Vagina (tissue), 2 donors: ENCODE measurements at regions not wholly inside any gene's neighbourhood (a gene's known extent, or its start where the extent isn't known, plus 50 kb on each side); places are given as distances from the start of the nearest gene placed in this dataset.

Experiments
- DNase-seq, 2 donors: peaks; one replicate each; pipeline ENCODE4 v3.0.0-alpha.2; 2017; ENCODE audit errors: extremely low spot score in 2 of 2
- H3K27ac ChIP-seq: fragments of 200-600 bp; sonication (generic); one replicate; pipeline ENCODE4 v1.5.1; 2019
- H3K27me3 ChIP-seq: fragments of 200-600 bp; sonication (generic); one replicate; pipeline ENCODE4 v1.5.1; 2019
- H3K36me3 ChIP-seq, 2 donors: fragments of 200-600 bp; sonication (generic); one replicate each; pipeline ENCODE4 v1.5.1; 2017 to 2019
- H3K4me1 ChIP-seq: fragments of 200-600 bp; sonication (generic); one replicate; pipeline ENCODE4 v1.5.1; 2019
- H3K4me3 ChIP-seq, 2 donors: fragments of 200-600 bp; sonication (generic); 1 replicate in 1 of 2; 2 replicates in 1 of 2; pipeline ENCODE4 v1.5.1; 2016 to 2019
- H3K9me3 ChIP-seq: fragments of 200-600 bp; sonication (generic); one replicate; pipeline ENCODE4 v1.5.1; 2019
- POLR2A ChIP-seq, 2 donors: fragments of 450-650 bp; IDR thresholded peaks; one replicate each; pipeline ENCODE4 v1.6.1; 2017; ENCODE audit warnings: antibody characterized with exemption in 2 of 2, mild to moderate bottlenecking in 2 of 2, moderate library complexity in 2 of 2
- POLR2AphosphoS5 ChIP-seq, 2 donors: sonication (generic); formaldehyde crosslinking; IDR thresholded peaks; one replicate each; pipeline ENCODE4 v1.9.0; 2017; ENCODE audit warnings: antibody characterized with exemption in 2 of 2, mild to moderate bottlenecking in 2 of 2, low read depth in 1 of 2; ENCODE audit not compliant: insufficient read depth in 1 of 2
- intact Hi-C: fragments of 100-400 bp; cut with DNase I; formaldehyde crosslinking; loops from one replicate; pipeline ENCODE4 v1.15.1; 2023
- TF ChIP-seq, protein P1 (sequence below), 3 experiments: fragments of 450-650 bp in 2 of 3; fragments of 200-600 bp in 1 of 3; sonication (generic) in 1 of 3; IDR thresholded peaks; one replicate each; pipeline ENCODE4 v1.5.1; 2017 to 2019; ENCODE audit warnings: antibody characterized with exemption in 3 of 3, mild to moderate bottlenecking in 2 of 3, moderate library complexity in 2 of 3

DNA sequence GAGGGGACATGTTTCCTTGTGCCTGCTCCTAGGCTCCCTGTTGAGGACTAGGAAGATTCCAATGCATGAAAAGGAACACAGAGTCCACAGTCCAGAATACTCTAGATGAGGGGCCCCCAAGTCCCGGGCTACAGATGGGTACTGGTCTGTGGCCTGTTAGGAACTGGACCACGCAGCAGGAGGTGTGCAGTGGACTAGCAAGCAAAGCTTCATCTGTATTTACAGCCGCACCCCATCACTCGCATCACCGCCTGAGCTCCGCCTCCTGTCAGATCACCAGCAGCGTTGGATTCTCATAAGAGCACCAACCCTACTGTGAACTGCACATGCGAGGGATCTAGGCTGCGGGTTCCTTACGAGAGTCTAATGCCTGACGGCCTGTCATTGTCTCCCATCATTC, 233.0 kb upstream of the MKLN1 start:
- no peak for DNase-seq
- intact Hi-C loops = no loop called here
- H3K36me3 ChIP-seq = peaks cover 0 to 11% of the 10 kb centered on the region in 2 donors
- H3K27ac ChIP-seq = no peak overlapping the region
- H3K9me3 ChIP-seq = no peaks in the 10 kb centered on the region
- H3K27me3 ChIP-seq = no peaks in the 10 kb centered on the region
- no peak for TF ChIP-seq POLR2A (IDR thresholded peaks at IDR 0.05)
- TF ChIP-seq POLR2AphosphoS5 (IDR thresholded peaks at IDR 0.05; ENCODE audit: insufficient read depth in 1 of 2, low read depth in 1 of 2) = no peak
- TF ChIP-seq, protein P1, sequence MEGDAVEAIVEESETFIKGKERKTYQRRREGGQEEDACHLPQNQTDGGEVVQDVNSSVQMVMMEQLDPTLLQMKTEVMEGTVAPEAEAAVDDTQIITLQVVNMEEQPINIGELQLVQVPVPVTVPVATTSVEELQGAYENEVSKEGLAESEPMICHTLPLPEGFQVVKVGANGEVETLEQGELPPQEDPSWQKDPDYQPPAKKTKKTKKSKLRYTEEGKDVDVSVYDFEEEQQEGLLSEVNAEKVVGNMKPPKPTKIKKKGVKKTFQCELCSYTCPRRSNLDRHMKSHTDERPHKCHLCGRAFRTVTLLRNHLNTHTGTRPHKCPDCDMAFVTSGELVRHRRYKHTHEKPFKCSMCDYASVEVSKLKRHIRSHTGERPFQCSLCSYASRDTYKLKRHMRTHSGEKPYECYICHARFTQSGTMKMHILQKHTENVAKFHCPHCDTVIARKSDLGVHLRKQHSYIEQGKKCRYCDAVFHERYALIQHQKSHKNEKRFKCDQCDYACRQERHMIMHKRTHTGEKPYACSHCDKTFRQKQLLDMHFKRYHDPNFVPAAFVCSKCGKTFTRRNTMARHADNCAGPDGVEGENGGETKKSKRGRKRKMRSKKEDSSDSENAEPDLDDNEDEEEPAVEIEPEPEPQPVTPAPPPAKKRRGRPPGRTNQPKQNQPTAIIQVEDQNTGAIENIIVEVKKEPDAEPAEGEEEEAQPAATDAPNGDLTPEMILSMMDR (IDR thresholded peaks at IDR 0.05) = no peak
- H3K4me3 ChIP-seq = no peak overlapping the region
- peaks cover 95% of the 10 kb centered on the region for H3K4me1 ChIP-seq

DNA sequence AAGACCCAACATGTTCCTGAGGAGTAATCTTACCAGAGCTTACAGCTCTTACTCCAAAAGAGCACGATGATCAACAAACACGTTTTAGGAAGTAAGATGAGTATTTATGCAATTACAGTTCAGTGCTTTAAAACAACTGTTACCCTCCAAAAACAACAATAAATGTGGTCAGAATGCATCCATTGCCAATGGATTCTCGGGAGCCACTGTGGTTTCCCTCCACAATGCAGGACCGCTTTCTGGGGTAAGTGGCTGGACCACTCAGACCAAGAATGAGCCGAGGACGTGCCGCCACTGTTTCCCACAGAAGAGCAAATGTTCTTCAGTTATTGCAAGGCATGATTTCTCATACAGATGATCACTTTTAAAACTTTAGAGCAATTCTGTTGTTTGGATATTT, 232.3 kb upstream of the MKLN1 start:
- Histone ChIP-seq H3K27ac (no peak overlapping the region), H3K36me3 (peaks cover 0 to 11% of the 10 kb centered on the region in 2 donors), H3K27me3 (no peaks in the 10 kb centered on the region), H3K4me1 (peaks cover 95% of the 10 kb centered on the region), H3K4me3 (no peak overlapping the region), H3K9me3 (no peaks in the 10 kb centered on the region)
- TF ChIP-seq, protein P1 (IDR thresholded peaks at IDR 0.05) = no peak
- TF ChIP-seq POLR2A (IDR thresholded peaks at IDR 0.05) (no peak), POLR2AphosphoS5 (IDR thresholded peaks at IDR 0.05; ENCODE audit: insufficient read depth in 1 of 2, low read depth in 1 of 2) (no peak)
- DNase-seq = no peak
- intact Hi-C loops = no loop called here

DNA sequence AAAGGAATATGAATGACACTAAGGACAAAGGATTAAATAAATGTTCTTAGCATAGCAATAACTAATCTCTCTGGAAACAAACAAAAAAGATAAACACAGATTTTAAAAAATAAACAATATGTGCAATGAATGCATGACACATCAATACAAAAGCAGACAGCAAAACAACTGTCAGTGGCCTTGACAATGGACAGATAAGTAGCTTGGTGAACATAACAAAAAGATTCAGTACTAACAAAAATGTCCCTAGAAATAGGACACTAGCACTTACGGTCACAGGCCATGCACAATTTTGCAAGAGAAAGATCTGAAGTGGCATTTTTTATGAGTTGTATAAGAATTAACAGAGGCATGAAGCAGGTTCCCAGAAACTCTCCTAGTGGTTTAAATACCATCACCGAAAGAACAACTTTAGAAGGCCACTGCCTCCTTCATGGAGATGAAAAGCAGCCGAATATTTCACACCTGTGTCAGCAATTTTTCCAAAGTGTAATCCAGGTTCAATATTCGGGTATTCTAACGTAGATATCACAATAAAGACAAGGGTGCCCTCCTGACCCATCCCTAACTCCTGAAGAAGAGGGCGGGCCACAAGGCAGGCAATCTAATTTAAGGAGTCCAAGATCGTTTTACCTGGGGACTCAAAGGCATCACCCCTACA, 231.3 kb upstream of the MKLN1 start:
- TF ChIP-seq POLR2AphosphoS5 (IDR thresholded peaks at IDR 0.05; ENCODE audit: insufficient read depth in 1 of 2, low read depth in 1 of 2) = no peak
- TF ChIP-seq, protein P1 (IDR thresholded peaks at IDR 0.05) = no peak
- intact Hi-C loops = no loop called here
- no peak overlapping the region for H3K4me3 ChIP-seq
- no peaks in the 10 kb centered on the region for H3K9me3 ChIP-seq
- H3K27ac ChIP-seq = no peak overlapping the region
- H3K4me1 ChIP-seq = peaks cover 95% of the 10 kb centered on the region
- no peak for DNase-seq
- no peaks in the 10 kb centered on the region for H3K27me3 ChIP-seq
- peaks cover 0 to 11% of the 10 kb centered on the region in 2 donors for H3K36me3 ChIP-seq

DNA sequence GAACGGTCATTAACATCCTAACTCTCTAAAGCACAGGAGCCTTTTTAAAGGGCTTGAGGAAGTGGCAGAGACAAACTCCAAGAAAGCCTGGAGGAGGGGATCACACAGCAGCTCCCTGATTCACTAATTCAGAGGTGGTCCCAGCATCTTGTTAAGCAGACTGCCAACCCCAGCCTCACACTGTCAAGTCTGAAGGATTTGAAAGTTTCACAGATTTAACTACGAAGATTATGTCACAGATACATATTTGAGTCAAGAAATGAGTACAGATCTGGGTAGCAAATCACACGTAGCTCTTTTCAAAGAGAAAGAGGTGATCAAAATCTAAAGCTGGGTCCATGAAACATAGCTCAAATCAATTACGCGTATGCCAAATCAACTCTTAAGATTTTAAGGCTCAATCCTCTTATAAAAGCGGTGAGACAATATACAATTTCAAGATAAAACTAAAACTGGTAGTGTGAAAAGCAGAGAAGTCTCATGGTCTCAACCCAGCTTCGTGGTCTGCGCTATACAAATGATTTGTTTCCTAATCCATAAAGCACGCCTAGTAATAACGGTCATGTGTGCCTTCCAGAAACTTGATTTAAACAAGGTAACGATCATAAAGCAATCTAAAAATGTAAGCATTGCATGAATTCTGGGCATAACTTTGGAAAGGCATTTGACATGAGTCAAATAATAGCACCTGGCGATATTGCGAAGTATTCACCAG, 229.9 kb upstream of the MKLN1 start:
- no peaks in the 10 kb centered on the region for H3K9me3 ChIP-seq
- no peak for DNase-seq
- no peak overlapping the region for H3K27ac ChIP-seq
- H3K27me3 ChIP-seq = no peaks in the 10 kb centered on the region
- peaks cover 0 to 8% of the 10 kb centered on the region in 2 donors for H3K36me3 ChIP-seq
- intact Hi-C loops = no loop called here
- peaks cover 95% of the 10 kb centered on the region for H3K4me1 ChIP-seq
- H3K4me3 ChIP-seq = no peak overlapping the region
- TF ChIP-seq, protein P1 (IDR thresholded peaks at IDR 0.05) = no peak
- TF ChIP-seq POLR2AphosphoS5 (IDR thresholded peaks at IDR 0.05; ENCODE audit: insufficient read depth in 1 of 2, low read depth in 1 of 2) (no peak), POLR2A (IDR thresholded peaks at IDR 0.05) (no peak)

DNA sequence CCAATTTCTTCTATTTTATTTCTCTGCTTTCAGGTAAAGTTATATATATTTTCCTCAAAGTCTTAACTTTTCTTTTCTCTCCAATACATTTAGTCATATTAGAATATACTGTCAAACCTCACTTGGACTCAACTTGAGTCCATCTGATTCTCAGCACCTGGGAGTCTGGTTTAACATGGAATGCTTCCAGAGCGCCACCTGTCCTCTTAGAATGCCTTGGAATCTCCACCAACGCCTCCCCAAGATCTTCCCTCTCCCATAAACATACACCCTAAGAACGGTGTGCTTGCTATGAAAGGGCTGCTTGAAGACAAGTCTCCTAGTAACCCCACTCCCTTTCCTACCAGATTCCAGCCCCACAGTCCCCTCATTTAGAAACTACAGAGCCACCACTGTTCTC, 229.1 kb upstream of the MKLN1 start:
- TF ChIP-seq POLR2A (IDR thresholded peaks at IDR 0.05) (no peak), POLR2AphosphoS5 (IDR thresholded peaks at IDR 0.05; ENCODE audit: insufficient read depth in 1 of 2, low read depth in 1 of 2) (no peak)
- TF ChIP-seq, protein P1 (IDR thresholded peaks at IDR 0.05) = no peak
- H3K9me3 ChIP-seq = no peaks in the 10 kb centered on the region
- no peaks in the 10 kb centered on the region for H3K27me3 ChIP-seq
- peaks cover 95% of the 10 kb centered on the region for H3K4me1 ChIP-seq
- H3K4me3 ChIP-seq = no peak overlapping the region
- intact Hi-C loops = no loop called here
- no peak for DNase-seq
- H3K27ac ChIP-seq = no peak overlapping the region
- H3K36me3 ChIP-seq = peaks cover 0 to under 1% of the 10 kb centered on the region in 2 donors
